H1 (cell line): ENCODE measurements at regions not wholly inside any gene's neighbourhood (a gene's known extent, or its start where the extent isn't known, plus 50 kb on each side); places are given as distances from the start of the nearest gene placed in this dataset.

Experiments used
- CTCF ChIA-PET: fragments of 300-600 bp; sonication (Branson Sonifier 250); formaldehyde crosslinking; loops from one replicate; lab custom pipeline; 2021; ENCODE audit not compliant: partially characterized antibody; lab: Charles Lee
- POLR2A ChIA-PET: fragments of 300-600 bp; sonication (Branson Sonifier 250); formaldehyde crosslinking; loops from one replicate; lab custom pipeline; 2021; ENCODE audit warnings: inconsistent platforms; ENCODE audit not compliant: partially characterized antibody; lab: Charles Lee
- DNase-seq, 2 experiments: peaks; one replicate each; pipeline versions ENCODE4 v3.0.0 to v3.0.0-alpha.2; 2010 to 2022; ENCODE audit warnings: low spot score in 2 of 2, low read depth in 1 of 2, mixed read lengths in 1 of 2
- FAIRE-seq: peaks from 2 replicates; lab custom pipeline; 2011; peaks lifted over from hg19 to GRCh38; lab: Jason Lieb, UNC
- H2AFZ ChIP-seq: 2 replicates; pipeline ENCODE4 v1.8.1; 2012; ENCODE audit warnings: low read length, inconsistent platforms
- H2AK5ac ChIP-seq: 2 replicates; pipeline ENCODE4 v1.6.1; 2013; ENCODE audit warnings: low read depth, low read length
- H2BK120ac ChIP-seq: replicated peaks from 2 replicates; pipeline ENCODE3; 2013; ENCODE audit warnings: low read depth, low read length, inconsistent platforms
- H2BK12ac ChIP-seq: 2 replicates; pipeline ENCODE4 v1.6.1; 2013; ENCODE audit warnings: low read depth, low read length
- H2BK15ac ChIP-seq: 2 replicates; pipeline ENCODE4 v1.6.1; 2013; ENCODE audit warnings: low read length
- H2BK20ac ChIP-seq: 2 replicates; pipeline ENCODE4 v1.6.1; 2013; ENCODE audit warnings: low read length
- H2BK5ac ChIP-seq: 2 replicates; pipeline ENCODE4 v1.6.1; 2013; ENCODE audit warnings: low read depth, low read length
- H3K14ac ChIP-seq: 2 replicates; pipeline ENCODE4 v1.6.1; 2013; ENCODE audit warnings: inconsistent platforms; ENCODE audit not compliant: insufficient read length
- H3K18ac ChIP-seq: 2 replicates; pipeline ENCODE4 v1.6.1; 2013; ENCODE audit warnings: low read length; ENCODE audit errors: extremely low read depth
- H3K23ac ChIP-seq: 2 replicates; pipeline ENCODE4 v1.6.1; 2013; ENCODE audit warnings: inconsistent platforms; ENCODE audit not compliant: insufficient read length
- H3K23me2 ChIP-seq: 2 replicates; pipeline ENCODE4 v1.6.1; 2013; ENCODE audit warnings: low read depth, low read length
- H3K27ac ChIP-seq: 2 replicates; pipeline ENCODE4 v1.6.1; 2011; ENCODE audit warnings: low read depth, low read length, inconsistent platforms
- H3K27me3 ChIP-seq, 4 experiments: replicated peaks in 1 of 4; 1 replicate in 1 of 4; 2 replicates in 3 of 4; pipeline versions ENCODE4 v1.6.1 to v1.8.1; 2011 to 2013; ENCODE audit warnings: low read length in 3 of 4, mild to moderate bottlenecking in 3 of 4, inconsistent platforms in 2 of 4, mixed read lengths in 2 of 4, moderate library complexity in 1 of 4; ENCODE audit not compliant: control insufficient read depth in 3 of 4, insufficient read depth in 3 of 4; ENCODE audit errors: extremely low read depth in 1 of 4
- H3K36me3 ChIP-seq, 4 experiments: 2 replicates each; pipeline versions ENCODE4 v1.6.1 to v1.8.1; 2011 to 2013; ENCODE audit warnings: mild to moderate bottlenecking in 4 of 4, low read length in 3 of 4, moderate library complexity in 2 of 4, control low read depth in 1 of 4, inconsistent platforms in 1 of 4; ENCODE audit not compliant: insufficient read depth in 4 of 4, control insufficient read depth in 2 of 4
- H3K4ac ChIP-seq: replicated peaks from 2 replicates; pipeline ENCODE3; 2013; ENCODE audit warnings: low read length, low read depth, mixed read lengths, inconsistent platforms; ENCODE audit not compliant: insufficient read length
- H3K4me1 ChIP-seq, 4 experiments: replicated peaks in 1 of 4; 1 replicate in 1 of 4; 2 replicates in 3 of 4; pipeline versions ENCODE4 v1.6.1 to v1.8.1; 2011 to 2013; ENCODE audit warnings: low read length in 3 of 4, inconsistent platforms in 2 of 4, mixed read lengths in 1 of 4; ENCODE audit not compliant: insufficient read depth in 4 of 4, control insufficient read depth in 3 of 4
- H3K4me2 ChIP-seq, 2 experiments: 2 replicates each; pipeline versions ENCODE4 v1.6.1 to v1.8.1; 2011 to 2013; ENCODE audit warnings: low read depth in 2 of 2, low read length in 2 of 2, control low read depth in 1 of 2, inconsistent platforms in 1 of 2, mild to moderate bottlenecking in 1 of 2; ENCODE audit not compliant: insufficient read depth in 1 of 2
- H3K4me3 ChIP-seq, 4 experiments: fragments of 200-600, 300-600 bp in 1 of 4; sonication (generic), shearing (Covaris generic), sonication (Bioruptor Twin) in 1 of 4; 2 replicates each; pipeline versions ENCODE4 v1.5.1 to v1.8.1; 2011 to 2016; ENCODE audit warnings: low read length in 4 of 4, low read depth in 3 of 4, control low read depth in 2 of 4, inconsistent platforms in 2 of 4, mild to moderate bottlenecking in 2 of 4, mixed read lengths in 1 of 4, moderate library complexity in 1 of 4; ENCODE audit not compliant: insufficient read depth in 2 of 4; ENCODE audit errors: extremely low read depth in 1 of 4
- H3K56ac ChIP-seq: replicated peaks from 2 replicates; pipeline ENCODE3; 2013; ENCODE audit warnings: low read depth, mild to moderate bottlenecking, mixed read lengths, low read length, inconsistent platforms; ENCODE audit not compliant: insufficient read length
- H3K79me1 ChIP-seq: 2 replicates; pipeline ENCODE4 v1.6.1; 2013; ENCODE audit warnings: low read depth, low read length, control low read depth
- H3K79me2 ChIP-seq, 2 experiments: 2 replicates each; pipeline versions ENCODE4 v1.6.1 to v1.8.1; 2012 to 2013; ENCODE audit warnings: low read length in 2 of 2, mild to moderate bottlenecking in 2 of 2, inconsistent platforms in 1 of 2; ENCODE audit not compliant: insufficient read depth in 2 of 2, control insufficient read depth in 1 of 2
- H3K9ac ChIP-seq, 4 experiments: replicated peaks in 1 of 4; 1 replicate in 1 of 4; 2 replicates in 3 of 4; pipeline versions ENCODE4 v1.6.1 to v1.8.1; 2011 to 2013; ENCODE audit warnings: low read depth in 3 of 4, low read length in 3 of 4, control low read depth in 2 of 4, mild to moderate bottlenecking in 2 of 4, moderate library complexity in 2 of 4, inconsistent platforms in 1 of 4; ENCODE audit errors: extremely low read depth in 1 of 4
- H3K9me3 ChIP-seq, 2 experiments: 2 replicates each; pipeline versions ENCODE4 v1.6.1 to v1.8.1; 2012 to 2013; ENCODE audit warnings: mild to moderate bottlenecking in 2 of 2, moderate library complexity in 2 of 2, control low read depth in 1 of 2, inconsistent platforms in 1 of 2, low read depth in 1 of 2, low read length in 1 of 2, mixed read lengths in 1 of 2; ENCODE audit not compliant: insufficient read depth in 2 of 2
- H4K20me1 ChIP-seq, 2 experiments: replicated peaks in 1 of 2; 2 replicates each; pipeline versions ENCODE3 to v1.8.1; 2011 to 2013; ENCODE audit warnings: inconsistent platforms in 2 of 2, low read length in 2 of 2, mild to moderate bottlenecking in 1 of 2; ENCODE audit not compliant: insufficient read depth in 2 of 2, control insufficient read depth in 1 of 2
- H4K5ac ChIP-seq: 2 replicates; pipeline ENCODE4 v1.6.1; 2013; ENCODE audit warnings: low read length, low read depth, mixed read lengths, inconsistent platforms; ENCODE audit not compliant: insufficient read length
- H4K8ac ChIP-seq: 2 replicates; pipeline ENCODE4 v1.8.0; 2013; ENCODE audit warnings: mild to moderate bottlenecking, moderate library complexity, low read length, inconsistent platforms; ENCODE audit not compliant: insufficient read depth; ENCODE audit errors: extremely low read depth
- H4K91ac ChIP-seq: replicated peaks from 2 replicates; pipeline ENCODE3; 2013; ENCODE audit warnings: low read length, mixed read lengths, inconsistent platforms; ENCODE audit not compliant: insufficient read length
- MAFK ChIP-seq: IDR thresholded peaks from 2 replicates; pipeline ENCODE4 v1.6.1; 2012; ENCODE audit warnings: low read depth, mild to moderate bottlenecking, improper control_type of control experiment, low read length
- WGBS, 2 experiments: shearing (Covaris generic) in 1 of 2; methylation state at CpG; one replicate each; pipeline versions ENCODE4 v1.1.6 to v1.1.7; 2013 to 2015; ENCODE audit warnings: low lambda C conversion rate in 2 of 2, mixed read lengths in 2 of 2, inconsistent platforms in 1 of 2, low coverage in 1 of 2, missing lambda C conversion rate in 1 of 2; ENCODE audit not compliant: insufficient replicate concordance in 2 of 2, insufficient coverage in 1 of 2, insufficient read length in 1 of 2; ENCODE audit errors: extremely low coverage in 1 of 2, missing lambda C conversion rate in 1 of 2; 5-methylcytosine and 5-hydroxymethylcytosine counted together

- no peaks in the 10 kb centered on the region for H3K79me2 ChIP-seq
- no peak overlapping the region for H2BK120ac ChIP-seq
- no peak overlapping the region for H2AFZ ChIP-seq
- H2BK20ac ChIP-seq: no peak overlapping the region
- no peak overlapping the region for H3K14ac ChIP-seq
- H3K4ac ChIP-seq: no peak overlapping the region
- no peak overlapping the region for H3K9ac ChIP-seq
- H4K5ac ChIP-seq: no peak overlapping the region
- no peaks in the 10 kb centered on the region for H3K79me1 ChIP-seq
- no peaks in the 10 kb centered on the region for H3K9me3 ChIP-seq
- H4K8ac ChIP-seq: no peak overlapping the region
- H3K4me3 ChIP-seq: no peak overlapping the region
- H3K27ac ChIP-seq: no peak overlapping the region
- FAIRE-seq (no peak), DNase-seq (no peak)
- H3K36me3 ChIP-seq: no peaks in the 10 kb centered on the region
- H2BK15ac ChIP-seq: no peak overlapping the region
- H3K4me2 ChIP-seq: no peak overlapping the region
- WGBS, 2 experiments: 96% methylated on average over 2 of the region's 2 CpGs; no CpG with 5 or more reads in 1 of the 2 experiments
- H4K20me1 ChIP-seq: no peaks in the 10 kb centered on the region
- H3K56ac ChIP-seq: no peak overlapping the region
- no peak overlapping the region for H3K23ac ChIP-seq
- POLR2A ChIA-PET: no interaction called here
- no peak overlapping the region for H2AK5ac ChIP-seq
- TF ChIP-seq MAFK: no peak
- H3K27me3 ChIP-seq: no peaks in the 10 kb centered on the region
- H3K18ac ChIP-seq: no peak overlapping the region
- no peak overlapping the region for H4K91ac ChIP-seq
- H2BK5ac ChIP-seq: no peak overlapping the region
- no peak overlapping the region for H2BK12ac ChIP-seq
- CTCF ChIA-PET: interaction anchor here (1.0 kb wide), 1 partner anchor 375 kb away, joined by 3 read pairs; no protein-coding TSS in a partner anchor
- no peaks in the 10 kb centered on the region for H3K4me1 ChIP-seq
- H3K23me2 ChIP-seq: no peaks in the 10 kb centered on the region
These were observed 280.6 kb downstream of the PARM1 start for GRCh38 chr4:75213480-75213879.
